ENCODE measurements at regions not wholly inside any gene's neighbourhood (a gene's known extent, or its start where the extent isn't known, plus 50 kb on each side); places are given as distances from the start of the nearest gene placed in this dataset.

GRCh38 chr1:38586993-38587646, 272.5 kb downstream of the RRAGC start:
- TF ChIP-seq ARNTL (CRISPR knock-in tag; IDR thresholded peaks at IDR 0.05; ENCODE audit: borderline replicate concordance, low read depth) (no peak), BACH2 (CRISPR knock-in tag; IDR thresholded peaks at IDR 0.05; ENCODE audit: borderline replicate concordance) (no peak), ZFP3 (CRISPR knock-in tag; IDR thresholded peaks at IDR 0.05) (no peak), CSRNP3 (CRISPR knock-in tag; IDR thresholded peaks at IDR 0.05) (no peak), ESRRG (CRISPR knock-in tag; IDR thresholded peaks at IDR 0.05) (no peak), PPARA (CRISPR knock-in tag; IDR thresholded peaks at IDR 0.05; ENCODE audit: borderline replicate concordance) (no peak)
- TF ChIP-seq, protein P1, sequence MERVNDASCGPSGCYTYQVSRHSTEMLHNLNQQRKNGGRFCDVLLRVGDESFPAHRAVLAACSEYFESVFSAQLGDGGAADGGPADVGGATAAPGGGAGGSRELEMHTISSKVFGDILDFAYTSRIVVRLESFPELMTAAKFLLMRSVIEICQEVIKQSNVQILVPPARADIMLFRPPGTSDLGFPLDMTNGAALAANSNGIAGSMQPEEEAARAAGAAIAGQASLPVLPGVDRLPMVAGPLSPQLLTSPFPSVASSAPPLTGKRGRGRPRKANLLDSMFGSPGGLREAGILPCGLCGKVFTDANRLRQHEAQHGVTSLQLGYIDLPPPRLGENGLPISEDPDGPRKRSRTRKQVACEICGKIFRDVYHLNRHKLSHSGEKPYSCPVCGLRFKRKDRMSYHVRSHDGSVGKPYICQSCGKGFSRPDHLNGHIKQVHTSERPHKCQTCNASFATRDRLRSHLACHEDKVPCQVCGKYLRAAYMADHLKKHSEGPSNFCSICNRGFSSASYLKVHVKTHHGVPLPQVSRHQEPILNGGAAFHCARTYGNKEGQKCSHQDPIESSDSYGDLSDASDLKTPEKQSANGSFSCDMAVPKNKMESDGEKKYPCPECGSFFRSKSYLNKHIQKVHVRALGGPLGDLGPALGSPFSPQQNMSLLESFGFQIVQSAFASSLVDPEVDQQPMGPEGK (CRISPR knock-in tag; IDR thresholded peaks at IDR 0.05; ENCODE audit: borderline replicate concordance) = no peak
- TF ChIP-seq, protein P2, sequence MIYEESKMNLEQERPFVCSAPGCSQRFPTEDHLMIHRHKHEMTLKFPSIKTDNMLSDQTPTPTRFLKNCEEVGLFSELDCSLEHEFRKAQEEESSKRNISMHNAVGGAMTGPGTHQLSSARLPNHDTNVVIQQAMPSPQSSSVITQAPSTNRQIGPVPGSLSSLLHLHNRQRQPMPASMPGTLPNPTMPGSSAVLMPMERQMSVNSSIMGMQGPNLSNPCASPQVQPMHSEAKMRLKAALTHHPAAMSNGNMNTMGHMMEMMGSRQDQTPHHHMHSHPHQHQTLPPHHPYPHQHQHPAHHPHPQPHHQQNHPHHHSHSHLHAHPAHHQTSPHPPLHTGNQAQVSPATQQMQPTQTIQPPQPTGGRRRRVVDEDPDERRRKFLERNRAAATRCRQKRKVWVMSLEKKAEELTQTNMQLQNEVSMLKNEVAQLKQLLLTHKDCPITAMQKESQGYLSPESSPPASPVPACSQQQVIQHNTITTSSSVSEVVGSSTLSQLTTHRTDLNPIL (CRISPR knock-in tag; IDR thresholded peaks at IDR 0.05; ENCODE audit: low read depth) = no peak

All from SK-N-SH treated with all-trans-retinoic acid at 6 μM for 48 hours (cell line).